BLaER1 treated with 17β-estradiol and CSF1 and Interleukin-3, amounts not matched to agents 10 nM and 100 nM (cell line): ENCODE measurements at regions not wholly inside any gene's neighbourhood (a gene's known extent, or its start where the extent isn't known, plus 50 kb on each side); places are given as distances from the start of the nearest gene placed in this dataset.

Experiments
- H3K27ac ChIP-seq, 11 experiments: shearing (Covaris generic); formaldehyde crosslinking; 2 replicates each; pipeline ENCODE4 v1.8.1; 2022
- H3K27me3 ChIP-seq, 11 experiments: shearing (Covaris generic); formaldehyde crosslinking; 2 replicates each; pipeline ENCODE4 v1.8.1; 2022
- H3K36me3 ChIP-seq, 11 experiments: shearing (Covaris generic); formaldehyde crosslinking; 2 replicates each; pipeline ENCODE4 v1.8.1; 2022
- H3K4me1 ChIP-seq, 10 experiments: shearing (Covaris generic); formaldehyde crosslinking; 2 replicates each; pipeline ENCODE4 v1.8.1; 2022
- H3K4me2 ChIP-seq, 11 experiments: shearing (Covaris generic); formaldehyde crosslinking; 2 replicates each; pipeline ENCODE4 v1.8.1; 2022
- H3K4me3 ChIP-seq, 10 experiments: shearing (Covaris generic); formaldehyde crosslinking; 2 replicates each; pipeline ENCODE4 v1.8.1; 2022
- H3K9ac ChIP-seq, 11 experiments: shearing (Covaris generic); formaldehyde crosslinking; 2 replicates each; pipeline ENCODE4 v1.8.1; 2022
- H3K9me3 ChIP-seq, 11 experiments: shearing (Covaris generic); formaldehyde crosslinking; replicated peaks in 1 of 11; 2 replicates each; pipeline ENCODE4 v1.8.1; 2022
- H4K20me1 ChIP-seq, 11 experiments: shearing (Covaris generic); formaldehyde crosslinking; 2 replicates each; pipeline ENCODE4 v1.8.1; 2022
- Cebpa-rat ChIP-seq, 11 experiments: shearing (Covaris generic); IDR thresholded peaks; 2 replicates each; pipeline ENCODE4 v1.8.1; 2022

DNA sequence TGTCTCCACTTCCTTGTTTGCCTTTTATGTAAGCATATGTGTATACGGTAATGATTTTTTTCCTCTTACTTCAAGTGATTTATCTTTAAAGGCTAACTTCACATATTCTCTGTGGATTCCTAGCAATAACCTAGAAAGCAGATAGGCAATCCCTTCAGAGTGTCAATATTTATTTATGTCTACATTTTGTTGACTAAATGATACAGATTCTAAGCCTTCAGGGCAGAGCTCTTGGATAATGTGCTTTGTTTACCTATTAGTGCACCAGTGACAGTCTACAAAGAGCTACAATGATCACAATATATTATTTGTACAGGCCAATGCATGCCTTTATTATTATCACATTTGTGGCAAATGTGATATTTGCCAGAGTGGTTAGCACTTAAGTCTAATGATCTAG, 406.2 kb downstream of the EFNB2 start:
- no peaks in the 10 kb centered on the region for H3K4me1 ChIP-seq
- peaks cover 9 to 29% (median 13%) of the 10 kb centered on the region in 11 experiments; a peak in 19 of 22 replicates for H3K9me3 ChIP-seq
- no peaks in the 10 kb centered on the region for H4K20me1 ChIP-seq
- no peaks in the 10 kb centered on the region for H3K36me3 ChIP-seq
- H3K27ac ChIP-seq, result no peak overlapping the region
- TF ChIP-seq Cebpa-rat (IDR thresholded peaks at IDR 0.05), result no peak
- H3K9ac ChIP-seq, result no peak overlapping the region
- H3K4me3 ChIP-seq, result no peak overlapping the region
- H3K27me3 ChIP-seq, result no peaks in the 10 kb centered on the region
- H3K4me2 ChIP-seq, result no peak overlapping the region

DNA sequence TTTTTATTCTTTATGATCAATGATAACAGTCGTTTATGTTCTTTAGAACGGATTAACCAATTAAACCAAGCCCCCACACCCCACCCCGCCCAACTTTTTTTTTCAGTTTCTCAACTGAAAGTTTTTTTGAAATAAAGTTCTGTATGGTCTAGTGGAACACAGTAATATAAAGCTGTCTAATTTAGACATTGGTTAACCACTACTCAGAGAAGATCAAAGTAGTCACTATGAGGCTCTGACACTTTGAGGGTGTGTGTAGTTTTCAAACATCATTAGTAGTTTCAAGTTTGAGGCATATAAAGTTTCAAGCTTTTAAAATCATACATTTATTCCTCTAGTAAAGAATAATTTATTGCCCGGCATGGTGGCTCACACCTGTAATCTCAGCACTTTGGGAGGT, 413.2 kb downstream of the EFNB2 start:
- Histone ChIP-seq H3K36me3 (no peaks in the 10 kb centered on the region), H3K27ac (no peak overlapping the region), H3K4me2 (peak overlapping the region in 8 of 11 experiments; percentile 29 to 67 (median 51); a peak in 13 of 22 replicates), H3K9me3 (peaks cover 0 to 6% (median 0%) of the 10 kb centered on the region in 11 experiments; a peak in 2 of 22 replicates), H3K4me3 (no peak overlapping the region), H3K4me1 (peaks cover 0 to 13% (median 5%) of the 10 kb centered on the region in 10 experiments; a peak in 11 of 20 replicates), H3K27me3 (no peaks in the 10 kb centered on the region), H4K20me1 (no peaks in the 10 kb centered on the region), H3K9ac (no peak overlapping the region)
- no peak for TF ChIP-seq Cebpa-rat (IDR thresholded peaks at IDR 0.05)

DNA sequence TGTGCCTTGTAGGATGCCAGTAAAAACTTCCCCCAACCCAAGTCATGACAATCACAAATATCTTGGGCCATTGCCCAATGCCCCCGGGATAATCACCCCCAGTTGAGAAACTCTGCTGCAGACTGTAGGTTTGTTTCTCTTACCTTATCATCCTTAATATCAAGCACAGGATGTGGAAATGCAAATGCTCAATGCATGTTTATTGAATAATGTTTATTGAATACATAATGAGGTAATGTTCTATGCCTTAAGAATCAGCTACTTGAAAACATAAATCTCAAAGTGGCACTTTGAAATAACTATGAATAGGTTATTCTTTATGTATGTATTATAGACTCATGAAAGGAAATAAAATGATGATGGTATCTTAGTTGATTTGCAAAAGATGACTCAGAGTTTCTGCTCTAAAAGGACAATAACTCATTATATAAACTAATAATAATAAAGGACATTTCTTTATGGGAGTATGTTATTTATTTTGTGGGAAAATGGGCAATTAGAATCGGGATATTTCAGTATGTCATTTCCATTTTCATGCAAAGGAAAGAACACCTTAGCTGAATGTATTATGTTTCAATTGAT, 414.2 kb downstream of the EFNB2 start:
- H3K9me3 ChIP-seq, result peaks cover 0 to 6% (median 0%) of the 10 kb centered on the region in 11 experiments; a peak in 2 of 22 replicates
- no peaks in the 10 kb centered on the region for H3K36me3 ChIP-seq
- H4K20me1 ChIP-seq, result no peaks in the 10 kb centered on the region
- H3K9ac ChIP-seq, result no peak overlapping the region
- peaks cover 0 to 13% (median 5%) of the 10 kb centered on the region in 10 experiments; a peak in 11 of 20 replicates for H3K4me1 ChIP-seq
- H3K4me2 ChIP-seq, result peak overlapping the region in 2 of 11 experiments; percentile 32 to 67; a peak in 4 of 22 replicates
- no peaks in the 10 kb centered on the region for H3K27me3 ChIP-seq
- no peak overlapping the region for H3K4me3 ChIP-seq
- H3K27ac ChIP-seq, result no peak overlapping the region
- no peak for TF ChIP-seq Cebpa-rat (IDR thresholded peaks at IDR 0.05)

DNA sequence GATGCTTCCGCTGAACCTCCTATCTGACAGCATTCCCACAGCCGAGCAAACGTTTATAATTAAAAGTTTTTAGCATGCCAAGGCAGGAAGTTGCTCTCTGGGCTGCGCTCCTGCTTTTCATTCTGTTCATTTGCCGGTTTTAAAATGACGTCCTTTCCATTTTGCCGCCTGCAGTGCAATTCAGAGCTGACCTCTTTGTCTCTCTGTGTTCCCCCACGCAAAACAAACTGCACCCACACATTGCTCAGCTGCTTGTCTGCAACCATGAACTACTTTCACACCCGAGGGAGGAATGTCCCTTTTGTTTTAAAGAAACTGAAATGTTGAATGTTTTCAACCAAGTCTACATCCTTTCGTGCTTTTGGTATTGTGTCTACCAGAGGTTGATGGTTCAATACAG, 416.5 kb downstream of the EFNB2 start:
- TF ChIP-seq Cebpa-rat (IDR thresholded peaks at IDR 0.05), result no peak
- Histone ChIP-seq H3K36me3 (no peaks in the 10 kb centered on the region), H3K4me1 (peaks cover 0 to 13% (median 5%) of the 10 kb centered on the region in 10 experiments; a peak in 11 of 20 replicates), H3K27ac (no peak overlapping the region), H3K4me3 (no peak overlapping the region), H3K27me3 (no peaks in the 10 kb centered on the region), H3K9me3 (no peaks in the 10 kb centered on the region), H4K20me1 (no peaks in the 10 kb centered on the region), H3K4me2 (no peak overlapping the region), H3K9ac (no peak overlapping the region)

DNA sequence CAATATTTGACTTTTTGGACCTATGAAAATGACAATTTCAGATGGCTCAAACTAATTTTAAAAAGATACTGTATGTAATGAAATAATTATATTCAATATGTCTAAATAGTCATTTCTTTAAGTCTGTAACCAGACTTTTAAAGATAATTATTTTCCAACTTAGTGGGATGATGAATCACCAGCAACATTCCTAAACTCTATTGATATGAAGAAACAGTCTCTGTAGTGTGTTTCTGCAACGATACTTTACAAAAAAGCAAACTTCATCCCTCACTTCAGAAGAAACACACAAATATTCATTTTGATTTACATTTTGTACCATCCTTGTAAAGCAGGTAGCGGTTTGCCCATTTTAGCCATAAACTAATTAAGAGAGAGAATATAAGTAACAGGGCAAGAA, 417.4 kb downstream of the EFNB2 start:
- no peak for TF ChIP-seq Cebpa-rat (IDR thresholded peaks at IDR 0.05)
- Histone ChIP-seq H3K4me3 (no peak overlapping the region), H3K36me3 (no peaks in the 10 kb centered on the region), H3K9me3 (no peaks in the 10 kb centered on the region), H4K20me1 (no peaks in the 10 kb centered on the region), H3K27me3 (no peaks in the 10 kb centered on the region), H3K4me2 (no peak overlapping the region), H3K4me1 (peaks cover 0 to 13% (median 5%) of the 10 kb centered on the region in 10 experiments; a peak in 11 of 20 replicates), H3K27ac (no peak overlapping the region), H3K9ac (no peak overlapping the region)

DNA sequence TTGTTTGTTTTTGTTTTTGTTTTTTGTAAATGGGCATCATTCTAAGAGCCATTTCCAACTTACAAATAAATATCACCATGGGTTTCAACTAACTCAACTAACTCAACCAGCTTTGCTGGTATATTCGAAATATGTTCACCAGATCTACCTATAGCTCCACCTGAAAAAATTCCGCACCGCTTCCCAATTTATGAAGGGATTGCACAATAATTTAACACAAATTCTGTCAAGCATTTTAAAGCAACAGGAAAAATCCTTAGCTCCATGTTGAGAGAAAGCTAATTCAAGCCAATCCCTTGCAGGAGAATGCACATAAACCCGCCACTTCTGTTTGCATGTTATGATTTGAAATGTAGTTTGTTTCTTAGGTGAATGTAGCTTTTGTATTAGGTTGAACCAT, 417.8 kb downstream of the EFNB2 start:
- Histone ChIP-seq H4K20me1 (no peaks in the 10 kb centered on the region), H3K27me3 (no peaks in the 10 kb centered on the region), H3K9ac (no peak overlapping the region), H3K4me2 (no peak overlapping the region), H3K4me3 (no peak overlapping the region), H3K9me3 (no peaks in the 10 kb centered on the region), H3K27ac (no peak overlapping the region), H3K36me3 (no peaks in the 10 kb centered on the region), H3K4me1 (peaks cover 0 to 11% (median 4%) of the 10 kb centered on the region in 10 experiments; a peak in 11 of 20 replicates)
- peak in 1 of 11 experiments; percentile 53; a peak in 2 of 22 replicates for TF ChIP-seq Cebpa-rat (IDR thresholded peaks at IDR 0.05)

DNA sequence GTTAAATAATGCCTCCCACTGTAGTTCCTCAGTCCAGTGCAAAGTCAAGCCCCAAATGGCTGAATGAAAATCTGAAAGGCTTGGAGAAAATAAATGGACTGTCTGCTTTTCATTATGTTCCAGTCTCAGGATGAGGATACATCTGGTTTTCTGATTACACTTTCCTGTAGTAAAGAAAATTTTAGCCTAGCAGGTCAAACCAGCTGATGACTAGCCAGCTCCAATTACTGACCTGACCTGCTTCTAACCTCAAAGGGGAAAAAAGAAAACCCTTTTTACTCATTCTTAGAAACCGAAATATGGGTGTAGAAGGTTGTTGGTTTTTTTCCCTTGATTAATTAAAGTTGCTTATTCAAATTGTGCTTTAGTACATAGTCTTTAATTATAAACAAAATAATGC, 418.4 kb downstream of the EFNB2 start:
- H4K20me1 ChIP-seq, result no peaks in the 10 kb centered on the region
- H3K4me3 ChIP-seq, result no peak overlapping the region
- no peaks in the 10 kb centered on the region for H3K9me3 ChIP-seq
- no peaks in the 10 kb centered on the region for H3K36me3 ChIP-seq
- H3K27me3 ChIP-seq, result no peaks in the 10 kb centered on the region
- H3K4me1 ChIP-seq, result peaks cover 0 to 6% (median 0%) of the 10 kb centered on the region in 10 experiments; a peak in 5 of 20 replicates
- H3K4me2 ChIP-seq, result no peak overlapping the region
- no peak overlapping the region for H3K9ac ChIP-seq
- no peak overlapping the region for H3K27ac ChIP-seq
- no peak for TF ChIP-seq Cebpa-rat (IDR thresholded peaks at IDR 0.05)

DNA sequence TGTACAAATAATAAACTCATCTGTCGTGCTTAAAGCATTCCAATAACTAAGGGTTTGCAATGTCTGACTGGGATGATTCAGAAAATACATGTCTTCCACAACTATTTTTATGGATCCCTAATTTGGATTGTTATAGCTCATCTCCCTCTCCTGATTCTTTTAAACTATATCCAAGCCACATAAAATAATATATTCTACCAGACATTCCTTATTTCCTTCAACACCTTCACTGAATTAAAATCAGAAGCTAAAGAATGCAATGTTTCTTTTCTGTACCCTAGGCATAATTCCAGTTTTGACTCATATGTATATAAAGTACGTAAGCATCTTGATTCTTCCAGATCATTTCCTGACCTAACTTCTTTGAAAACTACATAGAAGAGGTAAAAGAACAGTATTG, 420.4 kb downstream of the EFNB2 start:
- H4K20me1 ChIP-seq, result no peaks in the 10 kb centered on the region
- H3K4me3 ChIP-seq, result no peak overlapping the region
- TF ChIP-seq Cebpa-rat (IDR thresholded peaks at IDR 0.05), result no peak
- no peak overlapping the region for H3K9ac ChIP-seq
- no peak overlapping the region for H3K4me2 ChIP-seq
- no peaks in the 10 kb centered on the region for H3K9me3 ChIP-seq
- H3K27ac ChIP-seq, result no peak overlapping the region
- H3K36me3 ChIP-seq, result no peaks in the 10 kb centered on the region
- H3K27me3 ChIP-seq, result no peaks in the 10 kb centered on the region
- no peaks in the 10 kb centered on the region for H3K4me1 ChIP-seq

DNA sequence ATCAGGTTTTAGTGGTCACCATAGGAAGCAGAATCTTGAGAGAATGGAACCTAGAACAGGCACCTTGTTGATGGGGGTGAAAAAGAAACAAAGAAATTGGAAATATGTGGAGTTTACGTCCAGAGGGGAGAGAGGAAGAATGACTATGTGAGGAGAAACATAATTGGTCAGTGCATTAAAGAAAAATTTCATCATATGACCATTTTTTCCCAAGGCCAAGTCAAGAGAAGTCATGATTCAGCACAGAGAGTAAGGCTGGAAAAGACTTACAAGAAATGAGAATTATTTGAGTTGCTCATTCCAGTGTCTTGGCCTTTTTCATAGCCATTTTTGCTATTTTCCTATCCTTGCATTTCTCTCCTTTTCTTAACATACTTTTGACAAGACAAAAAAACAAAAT, 421.7 kb downstream of the EFNB2 start:
- H3K4me1 ChIP-seq, result no peaks in the 10 kb centered on the region
- no peaks in the 10 kb centered on the region for H3K9me3 ChIP-seq
- H3K4me2 ChIP-seq, result no peak overlapping the region
- no peak for TF ChIP-seq Cebpa-rat (IDR thresholded peaks at IDR 0.05)
- H3K27me3 ChIP-seq, result no peaks in the 10 kb centered on the region
- H3K4me3 ChIP-seq, result no peak overlapping the region
- no peaks in the 10 kb centered on the region for H3K36me3 ChIP-seq
- no peaks in the 10 kb centered on the region for H4K20me1 ChIP-seq
- H3K9ac ChIP-seq, result no peak overlapping the region
- H3K27ac ChIP-seq, result no peak overlapping the region

DNA sequence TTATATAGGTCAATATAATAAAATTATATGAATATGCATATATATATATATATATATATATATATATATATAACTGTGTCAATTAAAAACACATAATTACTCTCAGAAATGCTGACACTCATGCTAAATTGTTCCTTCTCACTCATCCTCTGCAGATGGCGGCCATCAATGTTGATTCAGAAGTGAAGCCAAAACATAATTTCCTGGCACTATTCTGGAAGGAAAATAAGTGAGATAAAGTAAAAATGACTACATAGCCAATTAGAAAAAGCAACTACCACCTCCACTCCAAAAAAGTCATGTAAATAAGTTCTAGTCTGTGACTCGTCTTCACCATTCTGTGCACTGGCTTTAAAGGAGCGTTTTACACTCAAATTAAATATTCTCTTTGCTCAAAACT, 423.3 kb downstream of the EFNB2 start:
- Histone ChIP-seq H3K36me3 (no peaks in the 10 kb centered on the region), H3K27ac (no peak overlapping the region), H3K4me3 (no peak overlapping the region), H4K20me1 (no peaks in the 10 kb centered on the region), H3K4me1 (no peaks in the 10 kb centered on the region), H3K9ac (no peak overlapping the region), H3K4me2 (no peak overlapping the region), H3K9me3 (no peaks in the 10 kb centered on the region), H3K27me3 (no peaks in the 10 kb centered on the region)
- no peak for TF ChIP-seq Cebpa-rat (IDR thresholded peaks at IDR 0.05)
